Testis (tissue), 2 donors: ENCODE measurements at regions not wholly inside any gene's neighbourhood (a gene's known extent, or its start where the extent isn't known, plus 50 kb on each side); places are given as distances from the start of the nearest gene placed in this dataset.

Source experiments
- POLR2A ChIP-seq: fragments of 450-650 bp; IDR thresholded peaks from one replicate; pipeline ENCODE4 v1.6.1; 2017; ENCODE audit warnings: antibody characterized with exemption, mild to moderate bottlenecking, moderate library complexity
- TF ChIP-seq, protein P1 (sequence below), 3 experiments: fragments of 450-650 bp in 2 of 3; fragments of 200-600 bp in 1 of 3; sonication (generic) in 1 of 3; IDR thresholded peaks; one replicate each; pipeline ENCODE4 v1.5.1; 2016 to 2019; ENCODE audit warnings: antibody characterized with exemption in 3 of 3, mild to moderate bottlenecking in 2 of 3, moderate library complexity in 1 of 3

DNA sequence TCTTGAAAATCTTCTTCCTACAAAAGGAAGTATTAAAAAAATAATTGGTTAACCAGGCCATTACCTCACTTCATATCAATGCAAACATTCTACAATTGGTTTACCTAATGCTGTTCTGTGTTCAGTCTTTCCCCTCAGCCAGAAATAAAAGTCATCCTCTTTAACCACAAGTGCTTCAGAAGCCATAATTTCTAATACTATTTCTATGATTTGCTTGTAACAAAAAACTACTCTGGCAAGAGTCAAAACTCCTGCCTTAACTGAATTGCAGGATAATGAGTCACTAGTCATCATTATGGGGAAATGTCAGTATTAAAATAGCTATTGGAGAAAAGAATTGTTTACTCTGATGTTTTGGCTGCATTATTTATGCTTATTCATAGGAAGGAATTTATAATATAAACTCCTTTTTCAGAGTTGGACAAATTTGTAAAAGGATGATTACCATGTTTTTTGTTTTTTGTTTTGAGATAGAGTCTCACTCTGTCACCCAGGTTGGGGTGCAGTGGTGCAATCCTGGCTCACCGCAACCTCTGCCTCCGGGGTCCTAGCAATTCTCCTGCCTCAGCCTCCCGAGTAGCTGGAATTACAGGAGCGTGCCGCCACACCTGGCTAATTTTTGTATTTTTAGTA lies 55.5 kb upstream of the ODAD2 start:
- TF ChIP-seq, protein P1, sequence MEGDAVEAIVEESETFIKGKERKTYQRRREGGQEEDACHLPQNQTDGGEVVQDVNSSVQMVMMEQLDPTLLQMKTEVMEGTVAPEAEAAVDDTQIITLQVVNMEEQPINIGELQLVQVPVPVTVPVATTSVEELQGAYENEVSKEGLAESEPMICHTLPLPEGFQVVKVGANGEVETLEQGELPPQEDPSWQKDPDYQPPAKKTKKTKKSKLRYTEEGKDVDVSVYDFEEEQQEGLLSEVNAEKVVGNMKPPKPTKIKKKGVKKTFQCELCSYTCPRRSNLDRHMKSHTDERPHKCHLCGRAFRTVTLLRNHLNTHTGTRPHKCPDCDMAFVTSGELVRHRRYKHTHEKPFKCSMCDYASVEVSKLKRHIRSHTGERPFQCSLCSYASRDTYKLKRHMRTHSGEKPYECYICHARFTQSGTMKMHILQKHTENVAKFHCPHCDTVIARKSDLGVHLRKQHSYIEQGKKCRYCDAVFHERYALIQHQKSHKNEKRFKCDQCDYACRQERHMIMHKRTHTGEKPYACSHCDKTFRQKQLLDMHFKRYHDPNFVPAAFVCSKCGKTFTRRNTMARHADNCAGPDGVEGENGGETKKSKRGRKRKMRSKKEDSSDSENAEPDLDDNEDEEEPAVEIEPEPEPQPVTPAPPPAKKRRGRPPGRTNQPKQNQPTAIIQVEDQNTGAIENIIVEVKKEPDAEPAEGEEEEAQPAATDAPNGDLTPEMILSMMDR (IDR thresholded peaks at IDR 0.05), result no peak
- TF ChIP-seq POLR2A, result no peak
